ENCODE measurements at regions not wholly inside any gene's neighbourhood (a gene's known extent, or its start where the extent isn't known, plus 50 kb on each side); places are given as distances from the start of the nearest gene placed in this dataset.

DNA sequence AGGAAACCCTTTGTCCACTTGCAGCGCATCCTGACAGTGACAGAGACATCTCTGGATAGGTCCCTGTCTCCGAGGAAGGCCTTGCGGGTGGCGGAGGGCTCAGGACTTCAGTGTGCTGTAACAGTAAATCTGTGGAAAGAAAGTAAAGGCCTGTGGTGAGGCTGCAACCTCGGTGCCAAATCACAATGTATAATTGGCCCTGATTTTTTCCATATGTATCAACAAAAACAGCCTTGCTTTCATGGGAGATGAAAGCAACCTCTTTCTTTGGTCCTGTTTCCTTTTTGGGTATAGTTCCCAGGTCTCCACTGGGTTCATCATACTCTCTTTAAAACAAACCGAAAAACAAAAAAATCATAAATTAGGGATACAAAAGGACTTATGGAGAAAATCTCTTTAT lies 110.9 kb upstream of the BMPER start:
- TF ChIP-seq POLR2A (IDR thresholded peaks at IDR 0.05) = no peak
- TF ChIP-seq, protein P1, sequence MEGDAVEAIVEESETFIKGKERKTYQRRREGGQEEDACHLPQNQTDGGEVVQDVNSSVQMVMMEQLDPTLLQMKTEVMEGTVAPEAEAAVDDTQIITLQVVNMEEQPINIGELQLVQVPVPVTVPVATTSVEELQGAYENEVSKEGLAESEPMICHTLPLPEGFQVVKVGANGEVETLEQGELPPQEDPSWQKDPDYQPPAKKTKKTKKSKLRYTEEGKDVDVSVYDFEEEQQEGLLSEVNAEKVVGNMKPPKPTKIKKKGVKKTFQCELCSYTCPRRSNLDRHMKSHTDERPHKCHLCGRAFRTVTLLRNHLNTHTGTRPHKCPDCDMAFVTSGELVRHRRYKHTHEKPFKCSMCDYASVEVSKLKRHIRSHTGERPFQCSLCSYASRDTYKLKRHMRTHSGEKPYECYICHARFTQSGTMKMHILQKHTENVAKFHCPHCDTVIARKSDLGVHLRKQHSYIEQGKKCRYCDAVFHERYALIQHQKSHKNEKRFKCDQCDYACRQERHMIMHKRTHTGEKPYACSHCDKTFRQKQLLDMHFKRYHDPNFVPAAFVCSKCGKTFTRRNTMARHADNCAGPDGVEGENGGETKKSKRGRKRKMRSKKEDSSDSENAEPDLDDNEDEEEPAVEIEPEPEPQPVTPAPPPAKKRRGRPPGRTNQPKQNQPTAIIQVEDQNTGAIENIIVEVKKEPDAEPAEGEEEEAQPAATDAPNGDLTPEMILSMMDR (IDR thresholded peaks at IDR 0.05) = no peak
